ENCODE measurements at regions not wholly inside any gene's neighbourhood (a gene's known extent, or its start where the extent isn't known, plus 50 kb on each side); places are given as distances from the start of the nearest gene placed in this dataset.

DNA sequence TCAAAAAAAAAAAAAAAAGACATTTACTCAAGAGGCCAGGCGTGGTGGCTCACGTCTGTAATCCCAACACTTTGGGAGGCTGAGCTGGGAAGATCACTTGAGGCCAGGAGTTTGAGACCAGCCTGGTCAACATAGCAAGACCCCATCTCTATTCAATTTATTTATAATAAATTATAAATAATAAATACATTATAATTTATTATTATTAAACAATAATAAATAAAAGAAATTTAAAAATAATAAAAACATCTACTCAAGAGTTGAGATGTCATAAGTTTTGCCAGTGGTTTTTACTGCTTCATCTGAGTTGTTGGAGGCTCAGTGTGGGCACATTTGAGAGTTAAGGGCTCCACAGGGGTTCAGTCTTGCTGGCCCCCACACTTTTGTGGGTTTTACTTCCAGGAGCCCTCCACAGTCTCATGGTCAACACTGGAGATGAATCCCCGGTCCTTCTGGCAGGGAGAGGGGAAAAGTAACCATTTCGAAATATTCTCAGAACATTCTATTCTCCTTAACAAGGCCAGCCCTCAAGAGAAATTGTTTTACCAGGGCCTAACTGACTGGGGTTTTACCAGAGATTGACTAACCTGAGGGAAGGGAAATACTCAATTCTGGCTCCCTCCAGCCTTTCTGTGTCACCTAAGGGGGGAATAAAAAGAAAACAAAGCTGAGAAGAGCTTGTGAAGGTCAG lies 51.6 kb upstream of the NCOA1 start:
- TF ChIP-seq POLR2AphosphoS5 (IDR thresholded peaks at IDR 0.05) (no peak), POLR2A (IDR thresholded peaks at IDR 0.05) (no peak)
